ENCODE measurements at regions not wholly inside any gene's neighbourhood (a gene's known extent, or its start where the extent isn't known, plus 50 kb on each side); places are given as distances from the start of the nearest gene placed in this dataset.

DNA sequence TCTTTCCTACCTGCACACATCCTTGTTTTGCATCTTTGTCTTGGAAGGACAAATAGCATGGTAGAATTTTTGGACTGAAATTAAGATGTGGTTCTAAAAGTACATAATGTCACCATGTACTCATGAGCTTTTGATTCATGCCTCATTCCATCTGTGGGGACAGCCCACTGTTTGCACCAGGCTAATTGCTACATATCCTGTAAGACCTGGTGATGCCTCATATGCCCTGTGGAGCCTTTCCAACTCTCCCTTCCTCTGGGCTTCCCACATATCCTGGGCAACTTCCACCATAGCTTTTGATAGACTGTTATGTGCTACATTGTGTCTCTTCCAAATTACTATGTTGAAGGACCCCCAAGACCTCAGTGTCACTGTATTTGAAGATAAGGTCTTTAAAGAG lies 213.6 kb upstream of the PREP start:
- H3K4me1 Mint-ChIP-seq, result no peaks in the 10 kb centered on the region
- H3K79me2 ChIP-seq (ENCODE audit: insufficient read depth, low read length), result no peaks in the 10 kb centered on the region
- no peak overlapping the region for H3K4me3 ChIP-seq (replicated peaks in 1 of 3; ENCODE audit: low read depth in 2 of 3, low read length in 3 of 3)
- no peaks in the 10 kb centered on the region for H3K36me3 ChIP-seq (replicated peaks in 1 of 2; ENCODE audit: control insufficient read depth in 1 of 2, insufficient read depth in 2 of 2, low read length in 2 of 2)
- no peaks in the 10 kb centered on the region for H3K9me3 ChIP-seq (replicated peaks in 1 of 2; ENCODE audit: control insufficient read depth in 1 of 2, insufficient read depth in 1 of 2, low read length in 2 of 2)
- H3K27me3 ChIP-seq (ENCODE audit: control insufficient read depth in 2 of 2, insufficient read depth in 2 of 2, low read length in 2 of 2), result no peaks in the 10 kb centered on the region
- H3K4me3 Mint-ChIP-seq, result no peak overlapping the region
- H2AFZ ChIP-seq (ENCODE audit: insufficient read depth, low read depth, low read length, poor library complexity, severe bottlenecking), result no peak overlapping the region
- no peak overlapping the region for H3K27ac ChIP-seq (ENCODE audit: low read depth in 1 of 2, low read length in 2 of 2)
- DNase-seq, result no peak
- H3K9ac ChIP-seq (ENCODE audit: insufficient read depth, low read length, poor library complexity, severe bottlenecking), result no peak overlapping the region
- no peaks in the 10 kb centered on the region for H3K27me3 Mint-ChIP-seq (ENCODE audit: low read depth in 3 of 3)
- TF ChIP-seq, protein P1, sequence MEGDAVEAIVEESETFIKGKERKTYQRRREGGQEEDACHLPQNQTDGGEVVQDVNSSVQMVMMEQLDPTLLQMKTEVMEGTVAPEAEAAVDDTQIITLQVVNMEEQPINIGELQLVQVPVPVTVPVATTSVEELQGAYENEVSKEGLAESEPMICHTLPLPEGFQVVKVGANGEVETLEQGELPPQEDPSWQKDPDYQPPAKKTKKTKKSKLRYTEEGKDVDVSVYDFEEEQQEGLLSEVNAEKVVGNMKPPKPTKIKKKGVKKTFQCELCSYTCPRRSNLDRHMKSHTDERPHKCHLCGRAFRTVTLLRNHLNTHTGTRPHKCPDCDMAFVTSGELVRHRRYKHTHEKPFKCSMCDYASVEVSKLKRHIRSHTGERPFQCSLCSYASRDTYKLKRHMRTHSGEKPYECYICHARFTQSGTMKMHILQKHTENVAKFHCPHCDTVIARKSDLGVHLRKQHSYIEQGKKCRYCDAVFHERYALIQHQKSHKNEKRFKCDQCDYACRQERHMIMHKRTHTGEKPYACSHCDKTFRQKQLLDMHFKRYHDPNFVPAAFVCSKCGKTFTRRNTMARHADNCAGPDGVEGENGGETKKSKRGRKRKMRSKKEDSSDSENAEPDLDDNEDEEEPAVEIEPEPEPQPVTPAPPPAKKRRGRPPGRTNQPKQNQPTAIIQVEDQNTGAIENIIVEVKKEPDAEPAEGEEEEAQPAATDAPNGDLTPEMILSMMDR (IDR thresholded peaks at IDR 0.05), result no peak
- intact Hi-C loops (cut with micrococcal nuclease), result no loop called here
- no peak overlapping the region for H3K4me2 ChIP-seq (replicated peaks; ENCODE audit: extremely low read depth, low read length, poor library complexity, severe bottlenecking)
- no peak overlapping the region for H3K27ac Mint-ChIP-seq
- no peaks in the 10 kb centered on the region for H3K36me3 Mint-ChIP-seq
- no peaks in the 10 kb centered on the region for H4K20me1 ChIP-seq (ENCODE audit: insufficient read depth, low read length)
- H3K4me1 ChIP-seq (ENCODE audit: control insufficient read depth in 1 of 2, insufficient read depth in 2 of 2, low read length in 2 of 2), result no peaks in the 10 kb centered on the region
- peaks cover 7 to 11% (median 9%) of the 10 kb centered on the region in 7 donors for H3K9me3 Mint-ChIP-seq

DNA sequence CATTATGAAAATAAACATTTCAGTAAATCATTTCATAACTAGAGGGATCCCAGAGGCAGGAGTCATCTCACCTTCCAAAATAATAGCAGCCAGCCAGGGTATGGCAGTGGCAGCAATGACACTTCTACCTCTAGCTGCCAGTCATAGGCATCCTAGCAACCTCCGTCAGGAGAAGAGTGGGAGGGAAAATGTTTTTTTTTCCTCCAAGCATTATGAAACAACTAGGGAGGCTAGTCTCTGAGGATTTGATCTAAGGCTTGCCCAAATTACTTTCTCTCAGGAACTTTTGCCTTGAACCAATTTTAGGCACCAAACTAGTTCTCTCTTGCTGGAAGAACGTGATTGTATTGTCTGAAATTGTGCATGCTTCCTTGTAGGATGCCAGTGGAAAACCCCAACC lies 208.7 kb upstream of the PREP start:
- Histone ChIP-seq H3K27ac (ENCODE audit: low read depth in 1 of 2, low read length in 2 of 2) (no peak overlapping the region), H3K4me2 (replicated peaks; ENCODE audit: extremely low read depth, low read length, poor library complexity, severe bottlenecking) (no peak overlapping the region), H3K9ac (ENCODE audit: insufficient read depth, low read length, poor library complexity, severe bottlenecking) (no peak overlapping the region), H3K27me3 (ENCODE audit: control insufficient read depth in 2 of 2, insufficient read depth in 2 of 2, low read length in 2 of 2) (no peaks in the 10 kb centered on the region), H3K4me1 (ENCODE audit: control insufficient read depth in 1 of 2, insufficient read depth in 2 of 2, low read length in 2 of 2) (no peaks in the 10 kb centered on the region), H4K20me1 (ENCODE audit: insufficient read depth, low read length) (no peaks in the 10 kb centered on the region), H3K36me3 (replicated peaks in 1 of 2; ENCODE audit: control insufficient read depth in 1 of 2, insufficient read depth in 2 of 2, low read length in 2 of 2) (no peaks in the 10 kb centered on the region), H3K9me3 (replicated peaks in 1 of 2; ENCODE audit: control insufficient read depth in 1 of 2, insufficient read depth in 1 of 2, low read length in 2 of 2) (no peaks in the 10 kb centered on the region), H2AFZ (ENCODE audit: insufficient read depth, low read depth, low read length, poor library complexity, severe bottlenecking) (no peak overlapping the region), H3K4me3 (replicated peaks in 1 of 3; ENCODE audit: low read depth in 2 of 3, low read length in 3 of 3) (no peak overlapping the region), H3K79me2 (ENCODE audit: insufficient read depth, low read length) (no peaks in the 10 kb centered on the region)
- intact Hi-C loops (cut with micrococcal nuclease), result no loop called here
- no CpG with 5 or more reads among the region's 2 CpGs for WGBS (ENCODE audit: insufficient coverage)
- Mint-ChIP-seq H3K9me3 (peaks cover 6 to 11% (median 9%) of the 10 kb centered on the region in 7 donors), H3K27me3 (ENCODE audit: low read depth in 3 of 3) (peaks cover 0 to 6% (median 2%) of the 10 kb centered on the region in 3 donors), H3K4me3 (no peak overlapping the region), H3K4me1 (peaks cover 6% of the 10 kb centered on the region), H3K27ac (no peak overlapping the region), H3K36me3 (no peaks in the 10 kb centered on the region)
- DNase-seq, result no peak
- TF ChIP-seq, protein P1 (IDR thresholded peaks at IDR 0.05), result no peak
